ENCODE measurements at regions not wholly inside any gene's neighbourhood (a gene's known extent, or its start where the extent isn't known, plus 50 kb on each side); places are given as distances from the start of the nearest gene placed in this dataset.

DNA sequence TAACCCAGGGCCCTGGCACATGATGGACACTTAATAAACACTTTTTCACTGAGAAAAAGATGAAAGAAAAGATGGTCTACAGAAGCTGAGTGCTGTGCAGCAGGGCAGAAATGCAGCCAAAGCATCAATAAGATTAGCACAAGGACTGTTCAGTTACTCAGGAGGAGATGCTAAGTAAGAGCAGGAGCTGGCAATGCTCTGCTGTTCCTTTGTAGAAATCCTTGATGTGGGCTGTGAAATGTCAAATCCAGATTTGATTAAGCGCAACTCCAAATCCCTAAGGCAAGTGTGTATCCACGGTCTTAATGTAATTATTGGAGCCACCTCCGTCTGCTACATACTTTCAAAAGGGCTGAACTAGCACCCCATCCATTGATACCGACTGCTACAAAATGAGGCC lies 151.8 kb upstream of the BTG1 start:
- no peak for DNase-seq

DNA sequence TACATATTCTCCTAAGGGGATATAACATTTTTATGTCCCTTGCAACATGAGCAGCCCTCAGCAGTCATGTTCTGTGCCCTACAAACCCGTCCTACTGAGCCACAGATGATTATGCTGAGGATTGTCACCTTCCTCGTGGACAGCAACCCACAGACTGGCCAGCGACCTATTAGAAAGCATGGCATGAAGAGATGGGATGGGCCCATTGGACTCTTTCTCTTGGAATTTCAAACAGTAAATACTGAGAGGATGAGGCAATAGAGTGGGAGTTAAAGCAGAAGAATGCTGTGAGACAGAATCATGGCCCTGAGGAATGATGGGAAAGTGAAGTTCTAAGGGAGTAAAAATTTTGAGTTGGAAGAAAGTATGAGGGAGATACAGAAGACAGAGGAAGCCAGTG lies 149.9 kb upstream of the BTG1 start:
- no peak for DNase-seq

DNA sequence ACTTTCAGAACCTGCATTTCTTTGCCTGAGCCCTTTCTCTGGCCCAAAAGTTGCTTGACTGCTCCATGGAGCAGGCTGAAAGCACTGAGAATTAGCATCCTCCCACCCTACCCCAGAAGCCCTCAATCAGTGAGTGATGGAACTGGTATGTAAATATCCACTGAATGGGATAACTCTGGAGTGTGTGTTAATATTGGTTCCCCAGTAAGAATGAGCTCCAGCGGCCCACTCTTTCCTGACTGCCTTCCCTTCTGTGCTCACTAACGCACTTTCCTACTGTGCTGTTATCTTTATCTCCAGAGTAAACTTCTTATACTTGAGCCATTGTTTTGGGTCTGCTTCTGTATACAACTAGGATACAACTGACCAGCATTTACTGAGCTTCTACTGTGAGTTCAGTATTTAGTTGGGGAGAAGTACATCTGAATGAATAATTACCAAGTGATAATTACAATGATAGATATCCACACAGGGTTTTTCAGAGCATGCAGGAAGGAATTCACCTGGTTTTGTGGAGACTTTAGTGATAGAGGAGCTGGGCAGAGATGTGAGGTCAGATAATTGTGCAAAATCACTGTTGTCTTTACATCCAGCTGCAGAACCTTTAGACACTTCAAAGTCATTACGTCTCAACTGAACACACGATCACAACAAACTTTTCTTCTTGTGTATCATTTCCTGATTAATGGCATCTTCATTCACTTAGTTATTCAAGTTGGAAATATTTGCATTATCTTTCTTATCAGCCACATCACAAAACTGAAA lies 149.2 kb upstream of the BTG1 start:
- DNase-seq = no peak

DNA sequence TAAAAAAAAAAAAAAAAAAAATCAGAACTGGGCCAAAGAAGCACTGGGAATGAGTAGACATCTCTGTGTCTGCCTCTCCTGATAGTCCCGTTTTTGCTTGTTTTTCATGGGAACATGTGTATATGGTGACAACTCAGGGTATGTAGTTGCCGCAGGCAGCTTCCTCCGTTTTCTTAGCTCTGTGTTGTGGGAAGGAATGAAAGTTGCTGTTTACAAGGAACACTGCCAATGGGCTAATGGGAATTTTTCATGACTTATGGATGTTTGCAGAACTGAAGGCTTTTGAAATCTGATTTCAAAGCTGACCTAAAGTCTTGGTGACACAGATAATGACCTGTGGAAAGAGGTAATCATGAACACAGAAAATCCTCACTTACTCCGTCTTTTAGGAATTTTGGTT lies 146.4 kb upstream of the BTG1 start:
- DNase-seq = no peak

- no peak for DNase-seq
Observed at GRCh38 chr12:92290886-92291285, 145.2 kb upstream of the BTG1 start.

GRCh38 chr12:92290350-92290695 lies 144.7 kb upstream of the BTG1 start:
- no peak for DNase-seq

GRCh38 chr12:92289629-92290349 lies 144.1 kb upstream of the BTG1 start:
- DNase-seq = no peak

DNA sequence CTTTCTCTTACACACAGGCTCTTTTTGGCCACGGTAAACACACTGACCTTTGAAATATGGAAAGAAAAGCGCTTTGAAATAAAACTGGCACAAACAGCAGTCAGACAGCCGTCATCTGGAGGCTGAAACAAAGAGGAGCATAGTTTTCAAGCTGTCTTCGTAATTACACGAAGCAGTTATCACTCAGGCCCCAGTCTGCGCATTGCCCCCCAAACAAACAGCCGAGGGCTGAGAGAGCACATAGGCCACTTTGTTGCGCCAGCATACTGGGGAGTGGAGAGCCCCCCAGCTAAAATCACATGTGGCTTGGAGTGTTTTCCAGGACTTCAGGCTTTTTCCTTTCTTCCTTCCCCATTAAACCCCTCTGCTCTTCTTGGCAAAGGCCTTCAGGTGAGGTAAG lies 142.9 kb upstream of the BTG1 start:
- DNase-seq = no peak

GRCh38 chr12:92278378-92278828 lies 132.8 kb upstream of the BTG1 start:
- DNase-seq = no peak

- no peak for DNase-seq
Observed at GRCh38 chr12:92277795-92278194, 132.1 kb upstream of the BTG1 start.

DNA sequence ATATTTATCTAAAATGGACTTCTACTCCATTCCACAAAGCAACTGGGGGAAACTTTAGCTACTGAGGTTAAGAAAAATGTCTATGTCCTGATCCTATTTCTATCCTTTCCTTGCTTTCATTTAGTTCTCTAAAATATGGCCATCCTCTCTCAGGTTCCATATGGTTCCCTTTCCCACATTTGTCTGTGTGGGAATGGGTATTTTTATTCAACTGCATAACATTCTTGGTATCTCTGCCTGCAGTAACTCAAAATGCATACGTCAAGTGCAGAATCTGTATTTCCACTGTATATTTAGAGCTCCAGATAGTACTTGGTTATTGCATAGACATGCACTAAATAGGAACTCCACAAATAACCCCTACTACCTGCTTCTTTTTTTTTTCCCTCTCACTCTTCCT lies 130.6 kb upstream of the BTG1 start:
- no peak for DNase-seq

DNA sequence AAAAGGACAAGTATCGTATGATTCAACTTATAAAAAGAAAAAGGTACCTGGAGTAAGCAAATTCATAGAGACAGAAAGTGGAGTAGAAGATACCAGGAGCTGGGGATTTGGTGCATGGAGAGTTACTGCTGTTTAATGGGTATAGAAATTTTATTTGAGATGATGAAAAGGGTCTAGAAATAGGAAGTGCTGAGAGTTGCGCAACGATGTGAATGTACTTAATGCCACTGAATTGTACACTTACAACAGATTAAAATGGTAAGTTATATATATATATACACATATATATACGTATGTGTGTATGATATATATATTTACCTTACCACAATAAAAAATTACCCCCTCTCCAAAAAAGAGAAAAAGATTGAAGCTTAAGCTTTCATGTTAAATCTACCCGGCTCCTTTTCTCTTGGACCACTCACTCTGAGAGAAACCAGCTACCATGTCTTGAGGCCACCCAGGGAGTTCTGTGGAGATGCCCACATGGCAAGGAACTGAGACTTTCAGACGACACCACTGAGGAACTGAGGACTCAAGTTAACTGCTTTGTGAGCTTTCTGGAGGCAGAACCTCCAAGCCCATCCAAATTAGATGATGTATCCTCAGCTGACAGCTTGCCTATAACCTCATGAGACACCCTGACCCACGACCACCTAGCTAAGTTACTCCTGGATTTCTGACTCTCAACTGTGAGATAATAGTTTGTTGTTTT lies 130.0 kb upstream of the BTG1 start:
- DNase-seq = no peak

- no peak for DNase-seq
Observed at GRCh38 chr12:92273076-92273475, 127.4 kb upstream of the BTG1 start.

- DNase-seq = no peak
Observed at GRCh38 chr12:92272061-92272964, 126.7 kb upstream of the BTG1 start.

- no peak for DNase-seq
Observed at GRCh38 chr12:92271341-92271740, 125.7 kb upstream of the BTG1 start.

- DNase-seq = no peak
Observed at GRCh38 chr12:92270521-92270920, 124.9 kb upstream of the BTG1 start.

DNA sequence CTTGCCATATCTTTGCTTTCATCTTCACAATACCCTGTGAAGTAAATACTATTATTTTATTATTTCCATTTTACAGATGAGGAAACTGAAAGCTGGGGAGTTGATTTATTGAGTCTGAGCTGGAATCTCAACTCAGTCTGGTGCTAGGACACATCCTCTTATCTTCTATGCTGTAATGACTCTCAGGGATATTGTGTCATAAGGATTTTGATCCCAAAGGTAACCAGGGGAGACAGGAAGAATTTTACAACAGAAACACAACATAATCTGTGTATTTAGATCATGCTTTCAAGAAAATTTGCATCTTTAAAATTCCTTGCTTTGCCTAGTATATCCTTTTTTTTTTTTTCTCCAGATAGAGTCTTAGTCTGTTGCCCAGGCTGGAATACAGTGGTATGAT lies 123.3 kb upstream of the BTG1 start:
- DNase-seq = no peak

DNA sequence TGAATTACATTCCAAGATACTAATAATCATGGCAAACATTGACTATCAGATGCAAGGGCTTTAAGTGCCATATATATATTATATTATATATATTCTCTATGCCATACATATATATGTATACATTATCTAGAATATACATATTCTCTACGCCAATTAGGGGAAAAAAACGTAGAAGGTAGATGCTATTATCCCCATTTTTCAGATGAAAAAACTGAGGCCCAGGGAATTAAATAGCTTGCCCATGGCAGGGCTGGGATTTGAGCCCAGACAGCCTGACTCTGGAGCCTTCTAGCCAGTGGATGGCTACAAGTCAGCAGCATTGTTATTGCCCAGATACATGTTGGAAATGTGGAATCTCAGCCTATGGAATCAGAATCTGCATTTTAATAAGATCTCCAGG lies 116.0 kb upstream of the BTG1 start:
- DNase-seq = no peak

DNA sequence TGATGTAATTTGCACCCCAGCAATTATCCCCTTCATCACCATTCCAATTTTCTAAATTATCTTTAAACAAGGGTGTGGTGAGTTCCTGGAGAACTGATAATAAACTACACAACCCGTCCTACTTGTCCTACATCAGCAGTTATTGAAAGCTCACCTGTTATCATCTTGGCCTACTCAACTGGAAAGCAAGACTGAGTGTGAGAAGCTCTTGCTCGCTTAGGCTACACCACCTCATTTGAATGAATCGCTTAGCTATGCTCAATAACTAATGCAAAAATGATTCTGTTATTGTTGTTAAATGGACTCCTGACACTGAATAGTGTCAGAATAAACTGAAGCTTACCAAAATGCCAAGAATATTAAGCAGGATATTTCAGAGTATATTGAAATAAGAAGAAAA lies 115.4 kb upstream of the BTG1 start:
- DNase-seq = no peak

GRCh38 chr12:92259696-92260251 lies 114.1 kb upstream of the BTG1 start:
- no peak for DNase-seq

GRCh38 chr12:92259291-92259690 lies 113.6 kb upstream of the BTG1 start:
- no peak for DNase-seq

GRCh38 chr12:92257261-92257660 lies 111.6 kb upstream of the BTG1 start:
- DNase-seq = no peak

DNA sequence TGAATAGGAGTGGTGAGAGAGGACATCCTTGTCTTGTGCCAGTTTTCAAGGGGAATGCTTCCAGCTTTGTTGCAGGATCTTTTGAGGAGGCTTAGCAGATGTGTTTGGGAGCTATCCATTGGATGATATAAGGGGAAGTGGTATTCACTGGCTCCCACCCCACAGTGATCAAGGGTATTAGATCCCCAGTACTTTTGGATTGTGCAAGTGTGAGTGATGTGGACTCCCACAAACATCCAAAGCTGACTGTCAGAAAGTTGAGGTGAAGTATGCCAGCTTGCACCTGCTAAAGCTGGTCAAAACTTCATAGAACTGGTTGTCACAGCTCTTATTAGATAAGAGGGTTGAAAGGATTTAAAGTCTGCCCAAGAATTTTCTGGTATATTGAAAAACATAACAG lies 110.1 kb upstream of the BTG1 start:
- no peak for DNase-seq
